Stomach (tissue), 8 donors: ENCODE measurements at regions not wholly inside any gene's neighbourhood (a gene's known extent, or its start where the extent isn't known, plus 50 kb on each side); places are given as distances from the start of the nearest gene placed in this dataset.

Source experiments
- DNase-seq, 2 donors: peaks; one replicate each; pipeline versions ENCODE4 v3.0.0 to v3.0.0-alpha.2; 2013 to 2019
- H3K27ac ChIP-seq, 5 donors: fragments of 200-600 bp in 4 of 5; sonication (generic) in 4 of 5; one replicate each; pipeline ENCODE4 v1.5.1; 2013 to 2019; ENCODE audit warnings: mild to moderate bottlenecking in 1 of 5, moderate library complexity in 1 of 5
- H3K27me3 ChIP-seq, 3 donors: fragments of 200-600 bp; sonication (generic); one replicate each; pipeline ENCODE4 v1.5.1; 2017 to 2019; ENCODE audit warnings: mixed run types in 1 of 3
- H3K36me3 ChIP-seq, 4 donors: fragments of 200-600 bp; sonication (generic); 1 replicate in 3 of 4; 2 replicates in 1 of 4; pipeline ENCODE4 v1.5.1; 2016 to 2019
- H3K4me1 ChIP-seq, 4 donors: fragments of 200-600 bp; sonication (generic); one replicate each; pipeline ENCODE4 v1.5.1; 2016 to 2019
- H3K4me3 ChIP-seq, 4 donors: fragments of 200-600 bp; sonication (generic) in 3 of 4; one replicate each; pipeline ENCODE4 v1.5.1; 2016 to 2019; ENCODE audit warnings: mild to moderate bottlenecking in 1 of 4
- H3K9me3 ChIP-seq, 4 donors: fragments of 200-600 bp; sonication (generic); one replicate each; pipeline ENCODE4 v1.5.1; 2016 to 2019
- EP300 ChIP-seq: sonication (generic); formaldehyde crosslinking; IDR thresholded peaks from one replicate; pipeline ENCODE4 v1.6.1; 2017; ENCODE audit warnings: antibody characterized with exemption
- POLR2A ChIP-seq, 4 donors: fragments of 450-650 bp; IDR thresholded peaks; one replicate each; pipeline ENCODE4 v1.6.1; 2016; ENCODE audit warnings: antibody characterized with exemption in 4 of 4, control low read depth in 2 of 4, mild to moderate bottlenecking in 1 of 4, moderate library complexity in 1 of 4
- POLR2AphosphoS5 ChIP-seq, 3 donors: sonication (generic); formaldehyde crosslinking; IDR thresholded peaks; one replicate each; pipeline ENCODE4 v1.6.1; 2016; ENCODE audit warnings: antibody characterized with exemption in 3 of 3
- WGBS, 5 donors: extraction: QIAGEN DNeasy Blood & Tissue Kit in 3 of 5; methylation state at CpG; one replicate each; pipeline versions ENCODE4 v1.1.5 to v1.1.7; 2013 to 2018; 5-methylcytosine and 5-hydroxymethylcytosine counted together
- intact Hi-C: fragments of 100-400 bp; cut with DNase I; formaldehyde crosslinking; loops from one replicate; pipeline ENCODE4 v1.15.1; 2023; ENCODE audit warnings: low total_unique reads
- TF ChIP-seq, protein P1 (sequence below), 7 experiments: fragments of 450-650 bp in 4 of 7; fragments of 200-600 bp in 3 of 7; sonication (generic) in 3 of 7; IDR thresholded peaks; one replicate each; pipeline ENCODE4 v1.5.1; 2016 to 2019; ENCODE audit warnings: antibody characterized with exemption in 7 of 7, control low read depth in 2 of 7, mild to moderate bottlenecking in 1 of 7
- donor health status: healthy with polysubstance abuse.
- donor health status: Bipolar disorder and iron deficiency.
- donor health status: healthy.

DNA sequence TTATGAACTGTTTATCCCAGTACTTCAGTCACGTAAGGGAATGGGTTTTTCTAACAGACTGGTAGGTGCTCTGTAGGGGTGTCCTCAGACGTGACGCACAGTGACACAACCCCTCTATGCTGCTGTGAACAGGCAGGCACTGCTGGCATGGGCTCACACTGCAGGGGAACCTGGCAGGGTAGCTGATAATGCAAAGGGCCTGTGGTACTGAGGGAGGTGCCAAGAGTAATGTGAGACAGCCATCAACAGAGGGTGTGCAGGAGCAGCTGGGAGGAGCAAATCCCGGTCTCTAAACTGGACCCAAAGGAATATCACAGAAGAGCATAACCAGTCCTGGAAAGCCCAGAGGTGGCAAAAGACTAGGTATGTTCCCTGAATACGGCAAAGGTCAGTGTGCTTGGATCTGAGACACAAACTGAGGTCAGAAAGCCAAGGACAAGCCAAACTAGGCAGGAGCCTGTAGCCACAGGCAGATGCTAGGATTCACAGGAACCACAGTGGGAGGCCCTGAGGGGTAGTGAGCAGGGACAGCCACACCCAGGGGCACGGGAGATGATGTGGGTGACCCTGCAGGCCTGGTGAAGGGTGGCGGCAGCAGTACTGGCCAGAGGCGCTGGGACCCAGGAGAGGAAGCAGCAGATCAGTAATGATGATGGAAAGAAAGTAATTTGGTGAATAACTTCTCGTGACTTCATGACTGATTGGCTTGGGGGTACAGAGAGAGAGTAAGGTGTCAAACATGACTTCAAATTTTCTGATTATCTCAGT lies 248.1 kb upstream of the CHRNA7 start:
- Histone ChIP-seq H3K27ac (no peak overlapping the region), H3K27me3 (no peaks in the 10 kb centered on the region), H3K9me3 (no peaks in the 10 kb centered on the region), H3K4me1 (no peaks in the 10 kb centered on the region), H3K36me3 (no peaks in the 10 kb centered on the region), H3K4me3 (no peak overlapping the region)
- intact Hi-C loops = no loop called here
- WGBS, 5 donors = 77 to 86% (median 80%) methylated on average over 9 of the region's 9 CpGs
- DNase-seq = no peak
- TF ChIP-seq EP300 (no peak), POLR2AphosphoS5 (IDR thresholded peaks at IDR 0.05) (no peak), POLR2A (IDR thresholded peaks at IDR 0.05) (no peak)
- TF ChIP-seq, protein P1, sequence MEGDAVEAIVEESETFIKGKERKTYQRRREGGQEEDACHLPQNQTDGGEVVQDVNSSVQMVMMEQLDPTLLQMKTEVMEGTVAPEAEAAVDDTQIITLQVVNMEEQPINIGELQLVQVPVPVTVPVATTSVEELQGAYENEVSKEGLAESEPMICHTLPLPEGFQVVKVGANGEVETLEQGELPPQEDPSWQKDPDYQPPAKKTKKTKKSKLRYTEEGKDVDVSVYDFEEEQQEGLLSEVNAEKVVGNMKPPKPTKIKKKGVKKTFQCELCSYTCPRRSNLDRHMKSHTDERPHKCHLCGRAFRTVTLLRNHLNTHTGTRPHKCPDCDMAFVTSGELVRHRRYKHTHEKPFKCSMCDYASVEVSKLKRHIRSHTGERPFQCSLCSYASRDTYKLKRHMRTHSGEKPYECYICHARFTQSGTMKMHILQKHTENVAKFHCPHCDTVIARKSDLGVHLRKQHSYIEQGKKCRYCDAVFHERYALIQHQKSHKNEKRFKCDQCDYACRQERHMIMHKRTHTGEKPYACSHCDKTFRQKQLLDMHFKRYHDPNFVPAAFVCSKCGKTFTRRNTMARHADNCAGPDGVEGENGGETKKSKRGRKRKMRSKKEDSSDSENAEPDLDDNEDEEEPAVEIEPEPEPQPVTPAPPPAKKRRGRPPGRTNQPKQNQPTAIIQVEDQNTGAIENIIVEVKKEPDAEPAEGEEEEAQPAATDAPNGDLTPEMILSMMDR (IDR thresholded peaks at IDR 0.05) = no peak

DNA sequence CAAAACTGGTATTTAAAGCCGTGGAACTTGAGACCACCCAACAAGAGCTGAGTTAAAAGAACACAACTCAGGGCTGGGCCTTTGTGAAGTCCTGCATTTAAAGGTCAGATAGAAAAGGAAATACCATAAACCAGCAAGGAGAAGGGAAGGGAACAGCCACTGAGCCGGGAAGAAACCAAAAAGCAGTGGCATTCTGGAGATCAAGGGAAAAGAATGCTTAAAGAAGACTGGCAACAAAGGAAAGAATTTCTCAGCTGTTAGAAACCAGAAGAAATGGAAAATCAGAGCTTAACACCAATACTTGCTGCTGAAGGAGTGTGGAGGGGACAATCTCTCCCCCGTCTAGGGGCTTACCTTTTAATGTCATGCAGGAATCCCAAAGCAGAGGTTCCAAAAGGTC lies 247.4 kb upstream of the CHRNA7 start:
- Histone ChIP-seq H3K4me1 (no peaks in the 10 kb centered on the region), H3K27me3 (no peaks in the 10 kb centered on the region), H3K4me3 (no peak overlapping the region), H3K36me3 (no peaks in the 10 kb centered on the region), H3K27ac (no peak overlapping the region), H3K9me3 (no peaks in the 10 kb centered on the region)
- WGBS, 5 donors = 62 to 74% (median 70%) methylated on average over 3 of the region's 3 CpGs
- DNase-seq = no peak
- intact Hi-C loops = no loop called here
- TF ChIP-seq EP300 = no peak
- no peak for TF ChIP-seq POLR2A (IDR thresholded peaks at IDR 0.05)
- TF ChIP-seq POLR2AphosphoS5 (IDR thresholded peaks at IDR 0.05) = no peak
- TF ChIP-seq, protein P1 (IDR thresholded peaks at IDR 0.05) = no peak

DNA sequence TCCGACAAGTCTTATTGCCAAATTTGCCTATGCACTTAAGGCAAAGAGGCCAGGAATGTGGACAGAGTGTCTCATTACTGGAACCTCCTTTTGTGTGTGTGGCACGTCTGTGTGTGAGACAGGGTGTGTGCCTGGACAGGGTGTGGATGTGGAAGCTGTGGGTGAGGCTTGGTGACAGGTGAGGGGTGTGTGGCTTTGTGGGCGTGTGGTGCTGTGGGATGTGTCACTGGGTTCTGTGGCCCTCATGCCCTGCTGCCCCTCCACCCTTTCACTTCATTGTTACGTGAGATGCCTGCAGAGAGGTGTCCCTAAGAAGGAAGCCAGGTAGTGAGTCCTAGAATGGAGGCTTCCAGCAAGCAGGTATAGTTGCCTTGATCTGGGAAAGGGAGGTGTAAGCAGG lies 244.0 kb upstream of the CHRNA7 start:
- intact Hi-C loops = no loop called here
- TF ChIP-seq EP300 (no peak), POLR2A (IDR thresholded peaks at IDR 0.05) (no peak), POLR2AphosphoS5 (IDR thresholded peaks at IDR 0.05) (no peak)
- TF ChIP-seq, protein P1 (IDR thresholded peaks at IDR 0.05) = no peak
- Histone ChIP-seq H3K4me1 (no peaks in the 10 kb centered on the region), H3K9me3 (no peaks in the 10 kb centered on the region), H3K27me3 (no peaks in the 10 kb centered on the region), H3K36me3 (no peaks in the 10 kb centered on the region), H3K27ac (no peak overlapping the region), H3K4me3 (no peak overlapping the region)
- no peak for DNase-seq
- 68 to 80% (median 77%) methylated on average over 4 of the region's 4 CpGs for WGBS, 5 donors

DNA sequence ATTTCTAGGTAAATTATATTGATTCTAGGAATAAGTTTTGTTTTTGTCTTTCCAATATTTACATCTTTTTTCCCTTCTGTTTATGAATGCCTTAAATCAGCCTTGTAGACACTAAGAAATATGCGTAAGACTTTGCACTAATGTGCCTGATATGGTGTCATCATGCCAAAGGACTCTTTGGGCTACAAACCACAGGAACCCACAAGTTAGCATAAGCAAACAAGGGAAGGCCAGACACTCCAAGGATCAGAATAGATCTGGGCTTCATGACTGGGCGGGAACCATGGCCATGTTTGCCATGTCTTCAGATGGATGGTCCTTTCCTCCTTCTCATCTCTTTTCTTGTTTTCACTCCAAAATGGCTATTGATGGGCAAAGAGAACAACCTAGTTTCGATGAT lies 242.2 kb upstream of the CHRNA7 start:
- intact Hi-C loops = no loop called here
- TF ChIP-seq POLR2AphosphoS5 (IDR thresholded peaks at IDR 0.05) (no peak), EP300 (no peak), POLR2A (IDR thresholded peaks at IDR 0.05) (no peak)
- TF ChIP-seq, protein P1 (IDR thresholded peaks at IDR 0.05) = no peak
- no peaks in the 10 kb centered on the region for H3K27me3 ChIP-seq
- no peaks in the 10 kb centered on the region for H3K36me3 ChIP-seq
- DNase-seq = no peak
- no peaks in the 10 kb centered on the region for H3K4me1 ChIP-seq
- H3K27ac ChIP-seq = no peak overlapping the region
- H3K4me3 ChIP-seq = no peak overlapping the region
- 56 to 85% (median 83%) methylated on average over 3 of the region's 3 CpGs for WGBS, 5 donors
- H3K9me3 ChIP-seq = no peaks in the 10 kb centered on the region
